ENCODE measurements at regions not wholly inside any gene's neighbourhood (a gene's known extent, or its start where the extent isn't known, plus 50 kb on each side); places are given as distances from the start of the nearest gene placed in this dataset.
"Not testable (repeated sequence)": the region's sequence is repeated elsewhere in the genome, so short reads cannot be mapped to it uniquely, and the experiment has no call there.

- not testable (repeated sequence) for TF ChIP-seq POLR2AphosphoS5, CTCF (IDR thresholded peaks at IDR 0.05)
Measured at GRCh38 chr12:37814529-37814928, 502.0 kb upstream of the ALG10B start.

All from gastroesophageal sphincter (tissue), 3 donors.